SK-N-SH (cell line): ENCODE measurements at regions not wholly inside any gene's neighbourhood (a gene's known extent, or its start where the extent isn't known, plus 50 kb on each side); places are given as distances from the start of the nearest gene placed in this dataset.

Experiments
- CTCF ChIA-PET: fragments of 300-600, 350-600 bp; formaldehyde crosslinking; extraction: SDS; loops from one replicate; lab custom pipeline; 2021; lab: Yijun Ruan, JAX
- POLR2A ChIA-PET: fragments of 350-600 bp; sonication (Branson Sonifier 250); formaldehyde crosslinking; extraction: SDS; loops from one replicate; lab custom pipeline; 2020; ENCODE audit warnings: antibody characterized with exemption, inconsistent platforms; lab: Yijun Ruan, JAX
- DNase-seq: peaks from one replicate; pipeline ENCODE4 v3.0.0; 2012
- H2AFZ ChIP-seq: fragments of 200-600 bp; sonication (generic); 2 replicates; pipeline ENCODE4 v1.8.1; 2016; ENCODE audit warnings: antibody characterized with exemption, mild to moderate bottlenecking, low read depth
- H3F3A ChIP-seq: fragments of 200-600 bp; sonication (generic); replicated peaks from 2 replicates; pipeline ENCODE3; 2016; ENCODE audit warnings: antibody characterized with exemption, mild to moderate bottlenecking; ENCODE audit not compliant: insufficient read depth
- H3K27ac ChIP-seq, 2 experiments: fragments of 200-500 bp in 1 of 2; fragments of 200-600 bp in 1 of 2; sonication (Bioruptor generic) in 1 of 2; sonication (generic), shearing (Covaris generic) in 1 of 2; 2 replicates each; pipeline versions ENCODE4 v1.5.1 to v1.6.1; 2014 to 2016; ENCODE audit warnings: low read depth in 2 of 2, inconsistent platforms in 1 of 2, low read length in 1 of 2, mild to moderate bottlenecking in 1 of 2, mixed read lengths in 1 of 2
- H3K27me3 ChIP-seq: fragments of 200-600 bp; sonication (generic), shearing (Covaris generic); 2 replicates; pipeline ENCODE4 v1.6.1; 2016; ENCODE audit warnings: mixed run types; ENCODE audit not compliant: insufficient read depth
- H3K36me3 ChIP-seq, 2 experiments: fragments of 200-500 bp in 1 of 2; fragments of 200-600 bp in 1 of 2; sonication (Bioruptor generic) in 1 of 2; sonication (generic) in 1 of 2; replicated peaks in 1 of 2; 2 replicates each; pipeline versions ENCODE3 to v1.5.1; 2014 to 2016; ENCODE audit warnings: low read length in 1 of 2, mild to moderate bottlenecking in 1 of 2; ENCODE audit not compliant: insufficient read depth in 2 of 2, control insufficient read depth in 1 of 2
- H3K4me1 ChIP-seq, 2 experiments: fragments of 200-500 bp in 1 of 2; fragments of 200-600 bp in 1 of 2; sonication (Bioruptor generic) in 1 of 2; sonication (generic), shearing (Covaris generic) in 1 of 2; 2 replicates each; pipeline versions ENCODE4 v1.5.1 to v1.6.1; 2014 to 2016; ENCODE audit warnings: low read depth in 1 of 2, low read length in 1 of 2, mixed run types in 1 of 2; ENCODE audit not compliant: insufficient read depth in 2 of 2, control insufficient read depth in 1 of 2
- H3K4me2 ChIP-seq: fragments of 200-600 bp; sonication (generic), shearing (Covaris generic); 2 replicates; pipeline ENCODE4 v1.6.1; 2017; ENCODE audit warnings: mixed run types
- H3K4me3 ChIP-seq, 2 experiments: fragments of 200-500 bp in 1 of 2; fragments of 200-600 bp in 1 of 2; sonication (Bioruptor generic) in 1 of 2; sonication (generic), shearing (Covaris generic) in 1 of 2; 2 replicates each; pipeline versions ENCODE4 v1.5.1 to v1.8.1; 2014 to 2016; ENCODE audit warnings: low read depth in 2 of 2, inconsistent platforms in 1 of 2, low read length in 1 of 2, mild to moderate bottlenecking in 1 of 2, mixed read lengths in 1 of 2, moderate library complexity in 1 of 2
- H3K79me2 ChIP-seq: fragments of 200-600 bp; sonication (generic); 2 replicates; pipeline ENCODE4 v1.8.1; 2017; ENCODE audit warnings: mild to moderate bottlenecking; ENCODE audit not compliant: insufficient read depth
- H3K9ac ChIP-seq: fragments of 200-600 bp; sonication (generic); 2 replicates; pipeline ENCODE4 v1.6.1; 2017; ENCODE audit warnings: mixed run types
- H3K9me2 ChIP-seq: fragments of 200-600 bp; sonication (generic); 2 replicates; pipeline ENCODE4 v1.6.1; 2017; ENCODE audit warnings: mixed run types
- H3K9me3 ChIP-seq: fragments of 200-600 bp; sonication (generic); 2 replicates; pipeline ENCODE4 v1.6.1; 2017; ENCODE audit warnings: mixed run types, mild to moderate bottlenecking, moderate library complexity
- H4K20me1 ChIP-seq: fragments of 200-600 bp; sonication (generic); 2 replicates; pipeline ENCODE4 v1.6.1; 2017; ENCODE audit warnings: mild to moderate bottlenecking, mixed run types; ENCODE audit not compliant: insufficient read depth
- CTCF ChIP-seq: fragments of 200-600 bp; sonication (generic); IDR thresholded peaks from 2 replicates; pipeline ENCODE4 v1.6.1; 2017; ENCODE audit warnings: antibody characterized with exemption, mild to moderate bottlenecking, moderate library complexity
- IRF3 ChIP-seq: fragments of 150-350 bp; IDR thresholded peaks from 2 replicates; pipeline ENCODE4 v1.6.1; 2016; ENCODE audit warnings: mild to moderate bottlenecking, low read depth, low read length
- PBX3 ChIP-seq: IDR thresholded peaks from 2 replicates; pipeline ENCODE4; 2012
- RFX5 ChIP-seq: IDR thresholded peaks from 2 replicates; pipeline ENCODE4 v1.6.1; 2012; ENCODE audit warnings: mild to moderate bottlenecking, improper control_type of control experiment, low read length
- TAF1 ChIP-seq: IDR thresholded peaks from 2 replicates; pipeline ENCODE4 v1.6.1; 2012; ENCODE audit warnings: low read depth, mild to moderate bottlenecking, low read length, moderate library complexity, borderline replicate concordance
- TEAD4 ChIP-seq: IDR thresholded peaks from 2 replicates; pipeline ENCODE4 v1.4.0; 2012; ENCODE audit warnings: mild to moderate bottlenecking, borderline replicate concordance; ENCODE audit not compliant: insufficient read depth
- USF2 ChIP-seq: fragments of 150-350 bp; IDR thresholded peaks from 2 replicates; pipeline ENCODE4 v1.6.1; 2017; ENCODE audit warnings: antibody characterized with exemption, low read length, low read depth, borderline replicate concordance
- ZBTB33 ChIP-seq: IDR thresholded peaks from 2 replicates; pipeline ENCODE4 v1.4.0; 2012; ENCODE audit warnings: low read depth, borderline replicate concordance
- WGBS: methylation state at CpG from one replicate; pipeline ENCODE4 v1.1.6; 2017; ENCODE audit warnings: low lambda C conversion rate; 5-methylcytosine and 5-hydroxymethylcytosine counted together

GRCh38 chr20:48558906-48559305, 268.9 kb downstream of the PREX1 start (continued):
- TF ChIP-seq CTCF (no peak), IRF3 (no peak), TEAD4 (no peak), TAF1 (no peak), PBX3 (no peak), RFX5 (no peak)
- TF ChIP-seq, all 33 proteins: peak for 0

- Histone ChIP-seq H3K9me2 (no peaks in the 10 kb centered on the region), H3K4me1 (peaks cover 0 to 27% of the 10 kb centered on the region in 2 experiments; a peak in 2 of 4 replicates), H3K27me3 (no peaks in the 10 kb centered on the region; the same call in 1 of the 2 replicates), H3K79me2 (no peaks in the 10 kb centered on the region), H4K20me1 (no peaks in the 10 kb centered on the region), H3K9me3 (no peaks in the 10 kb centered on the region), H3F3A (no peaks in the 10 kb centered on the region), H3K9ac (no peak overlapping the region), H3K4me3 (no peak overlapping the region), H3K36me3 (no peaks in the 10 kb centered on the region), H2AFZ (no peak overlapping the region), H3K4me2 (no peak overlapping the region), H3K27ac (peak overlapping the region in 1 of 2 experiments; percentile 76; a peak in 2 of 4 replicates)
- 63% methylated on average over 3 of the region's 3 CpGs for WGBS
- no peak for DNase-seq
- ChIA-PET CTCF (interaction anchor here (0.7 to 7.6 kb wide), 6 partner anchors 12 to 879 kb away, joined by 3 to 49 read pairs (median 8); no protein-coding TSS in a partner anchor), POLR2A (no interaction called here)
- TF ChIP-seq ZBTB33 (no peak), USF2 (no peak), TEAD4 (no peak)
These were observed 270.4 kb downstream of the PREX1 start for GRCh38 chr20:48557380-48557779.
